NCI-H345 (cell line): ENCODE measurements at regions not wholly inside any gene's neighbourhood (a gene's known extent, or its start where the extent isn't known, plus 50 kb on each side); places are given as distances from the start of the nearest gene placed in this dataset.
"Not testable (repeated sequence)": the region's sequence is repeated elsewhere in the genome, so short reads cannot be mapped to it uniquely, and the experiment has no call there.

Experiments
- DNase-seq: peaks from one replicate; lab custom pipeline; 2025; lab: John Stamatoyannopoulos, UW

DNA sequence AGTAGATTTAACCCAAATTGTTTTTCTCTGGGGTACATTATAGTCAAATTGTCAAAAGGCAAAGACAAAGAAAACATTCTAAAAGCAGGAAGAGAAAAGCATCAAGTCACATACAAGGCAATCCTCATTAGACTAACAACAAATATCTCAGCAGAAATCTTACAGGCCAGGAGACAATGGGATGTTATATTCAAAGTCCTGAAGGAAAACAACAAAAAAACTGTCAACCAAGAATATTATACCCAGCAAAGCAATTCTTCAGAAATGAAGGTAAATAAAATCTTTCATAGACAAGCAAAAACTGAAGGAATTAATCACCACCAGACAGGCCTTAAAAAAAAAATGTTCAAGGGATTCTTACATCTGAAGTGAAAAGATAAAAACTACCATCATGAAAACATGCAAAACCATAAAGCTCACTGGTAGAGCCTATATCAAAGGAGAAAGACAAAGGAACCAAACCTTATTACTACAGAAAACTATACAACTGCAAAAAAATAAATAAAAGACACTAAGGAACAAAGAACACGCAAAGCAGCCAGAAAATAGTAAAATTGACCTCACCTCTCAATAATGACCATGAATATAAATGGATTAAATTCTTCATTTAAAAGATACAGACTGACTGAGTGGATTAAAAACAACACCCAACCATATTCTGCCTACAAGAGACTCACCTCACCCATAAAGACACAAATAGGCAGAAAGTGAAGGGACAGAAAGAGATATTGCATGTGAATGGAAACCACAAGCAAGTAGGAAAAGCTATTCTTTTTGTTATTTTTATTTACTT, 113.8 kb upstream of the ZC3H11B start:
- no peak for DNase-seq

DNA sequence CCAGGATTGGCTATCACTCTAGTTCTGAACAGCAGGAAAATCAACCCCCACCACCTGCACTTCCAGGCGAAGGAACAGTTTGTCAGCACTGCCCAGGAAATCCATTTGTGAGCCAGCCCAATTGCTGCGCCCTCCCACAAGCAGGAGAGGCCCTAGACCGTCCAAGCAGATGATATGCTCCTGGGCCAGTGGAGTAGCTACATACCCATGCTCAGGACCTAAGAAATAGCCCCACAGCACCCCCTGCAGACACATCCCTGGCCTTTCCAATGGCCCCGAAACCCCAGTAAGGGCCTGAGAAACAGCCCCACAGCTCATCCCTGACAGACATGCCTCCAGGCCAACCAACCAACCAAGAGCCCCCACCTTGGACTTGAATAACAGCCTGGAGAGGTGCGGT, 111.5 kb upstream of the ZC3H11B start:
- no peak for DNase-seq

DNA sequence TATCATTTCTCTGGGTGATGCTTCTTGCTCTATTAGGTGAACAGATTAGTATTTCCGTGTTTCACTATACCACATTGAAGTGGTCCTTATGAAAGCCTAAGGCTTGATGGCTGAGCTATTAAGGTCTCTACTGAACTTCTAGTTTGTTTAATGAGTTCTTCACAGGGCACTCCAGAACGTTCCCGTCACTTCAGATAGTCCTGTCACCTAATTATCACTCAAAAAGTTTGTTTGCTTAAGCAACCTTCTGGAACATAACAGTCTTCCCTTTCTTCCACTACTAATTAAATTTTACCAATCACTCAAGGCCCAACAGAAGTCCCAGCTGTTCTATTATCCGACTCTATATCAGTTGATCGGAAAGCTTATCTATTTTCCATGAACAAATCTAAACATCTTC, 104.6 kb upstream of the ZC3H11B start:
- DNase-seq: no peak

DNA sequence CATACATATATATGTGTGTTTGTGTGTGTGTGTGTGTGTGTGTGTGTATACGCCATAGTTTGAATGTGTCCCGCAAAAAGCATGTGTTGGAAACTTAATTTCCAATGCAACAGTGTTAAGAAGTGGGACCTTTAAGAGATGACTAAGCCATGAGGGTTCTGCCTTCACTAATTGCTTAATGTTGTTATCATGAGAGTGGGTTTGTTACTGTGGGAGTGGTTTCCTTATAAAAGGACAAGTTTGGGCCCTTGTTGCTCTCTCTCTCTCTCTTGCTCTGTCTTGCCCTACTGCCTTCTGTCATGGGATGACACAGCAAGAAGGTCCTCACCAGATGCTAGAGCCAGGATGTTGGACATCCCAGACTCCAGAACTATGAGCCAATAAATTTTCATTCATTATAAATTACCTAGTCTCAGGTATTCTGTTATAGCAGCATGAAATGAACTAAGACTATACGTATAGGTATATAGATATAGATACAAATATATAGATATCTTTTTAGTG, 103.8 kb upstream of the ZC3H11B start:
- DNase-seq: no peak

DNA sequence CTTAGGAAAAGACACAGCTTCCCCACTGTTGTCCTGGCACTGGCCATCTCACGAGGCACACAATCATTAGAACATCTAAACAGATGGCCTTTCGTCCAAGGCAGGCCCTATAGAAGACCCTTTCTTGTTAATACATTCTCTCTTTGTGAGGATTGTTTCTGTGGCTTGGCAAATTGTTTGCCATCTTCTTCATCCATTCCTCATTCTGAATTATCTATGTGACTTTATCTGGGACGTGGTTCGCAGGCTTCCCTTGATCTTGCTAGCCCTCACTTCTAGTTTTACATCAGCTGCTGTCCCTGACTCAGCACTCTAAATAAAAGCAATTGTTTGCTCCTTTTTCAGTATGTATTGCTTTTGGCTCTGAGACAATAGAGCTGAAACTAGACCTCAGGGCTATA, 101.1 kb upstream of the ZC3H11B start:
- DNase-seq: no peak

- no peak for DNase-seq
Observed at GRCh38 chr1:219712506-219712905, 99.6 kb upstream of the ZC3H11B start.

DNA sequence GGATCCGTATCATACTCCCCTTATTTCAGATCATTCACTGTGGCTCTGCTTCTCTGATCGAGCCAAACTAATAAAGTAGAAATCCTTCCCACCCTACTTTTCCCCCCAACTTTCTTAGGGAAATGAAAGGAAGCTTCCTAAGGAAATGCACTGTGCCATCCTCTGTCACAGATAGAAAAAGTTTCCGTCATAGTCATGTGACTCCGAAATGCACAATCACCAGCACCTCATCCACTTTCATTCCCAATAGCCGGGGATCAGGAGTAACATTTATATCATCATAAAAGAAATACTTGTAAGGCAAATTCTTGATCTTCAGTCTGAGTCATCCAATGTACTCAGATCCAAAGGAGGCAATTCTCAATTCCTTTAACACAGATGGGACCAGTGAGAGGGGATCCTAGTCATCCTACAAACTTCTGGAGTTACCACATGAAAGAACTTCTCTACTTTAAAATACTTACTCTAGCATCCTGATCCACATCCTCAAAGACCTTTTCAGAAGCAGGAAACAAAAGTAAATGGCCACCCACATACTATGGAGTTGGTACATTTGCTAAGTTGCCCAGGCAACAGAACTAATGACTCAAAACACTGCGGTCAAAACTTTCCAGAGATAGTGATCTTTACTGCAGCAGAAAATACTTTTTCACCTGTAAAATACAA, 97.8 kb upstream of the ZC3H11B start:
- no peak for DNase-seq

GRCh38 chr1:219708919-219709543, 96.1 kb upstream of the ZC3H11B start:
- no peak for DNase-seq

DNA sequence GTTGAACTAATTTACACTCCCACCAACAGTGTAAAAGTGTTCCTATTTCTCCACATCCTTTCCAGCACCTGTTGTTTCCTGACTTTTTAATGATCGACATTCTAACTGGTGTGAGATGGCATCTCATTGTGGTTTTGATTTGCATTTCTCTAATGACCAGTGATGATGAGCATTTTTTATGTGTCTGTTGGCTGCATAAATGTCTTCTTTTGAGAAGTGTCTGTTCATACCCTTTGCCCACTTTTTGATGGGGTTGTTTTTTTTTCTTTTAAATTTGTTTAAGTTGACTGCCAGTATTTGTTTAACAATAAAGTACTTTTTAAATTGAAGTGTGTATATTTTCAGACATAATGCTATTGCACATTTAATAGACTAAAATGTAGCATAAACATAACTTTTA, 95.0 kb upstream of the ZC3H11B start:
- DNase-seq: not testable (repeated sequence)

GRCh38 chr1:219704331-219704730, 91.4 kb upstream of the ZC3H11B start:
- not testable (repeated sequence) for DNase-seq

DNA sequence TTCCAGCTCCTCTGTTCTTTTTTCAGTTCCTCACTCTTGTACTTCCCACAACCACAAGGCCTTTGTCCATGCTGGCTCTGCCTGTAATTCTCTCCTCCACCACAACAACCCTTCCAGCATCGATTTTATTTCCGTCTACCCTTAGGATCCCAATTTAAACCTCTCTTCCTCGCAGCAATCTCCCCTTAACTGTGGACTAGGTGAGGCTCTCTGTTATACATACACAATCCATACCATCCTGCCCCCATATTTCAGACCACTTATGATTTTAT, 90.4 kb upstream of the ZC3H11B start:
- no peak for DNase-seq

GRCh38 chr1:219701476-219701875, 88.6 kb upstream of the ZC3H11B start:
- no peak for DNase-seq

DNA sequence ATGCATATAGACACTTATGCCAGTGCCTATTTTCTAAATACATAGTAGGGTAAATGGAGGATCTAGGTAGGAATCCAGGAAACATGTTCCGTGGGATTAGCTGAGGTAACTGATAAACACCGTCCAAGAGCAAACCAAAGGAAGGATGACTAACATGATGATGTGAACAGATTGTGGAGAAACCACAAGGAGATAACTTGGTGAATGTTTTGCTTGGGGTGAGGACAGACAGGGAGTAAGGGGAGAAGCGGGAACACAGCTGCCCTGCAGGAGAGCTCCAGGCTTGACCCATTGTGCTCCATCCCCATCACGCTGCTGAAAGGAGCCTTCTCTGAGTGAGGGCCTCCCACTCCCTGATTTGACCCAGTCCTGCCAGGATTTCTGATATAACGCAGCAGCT, 87.0 kb upstream of the ZC3H11B start:
- no peak for DNase-seq

DNA sequence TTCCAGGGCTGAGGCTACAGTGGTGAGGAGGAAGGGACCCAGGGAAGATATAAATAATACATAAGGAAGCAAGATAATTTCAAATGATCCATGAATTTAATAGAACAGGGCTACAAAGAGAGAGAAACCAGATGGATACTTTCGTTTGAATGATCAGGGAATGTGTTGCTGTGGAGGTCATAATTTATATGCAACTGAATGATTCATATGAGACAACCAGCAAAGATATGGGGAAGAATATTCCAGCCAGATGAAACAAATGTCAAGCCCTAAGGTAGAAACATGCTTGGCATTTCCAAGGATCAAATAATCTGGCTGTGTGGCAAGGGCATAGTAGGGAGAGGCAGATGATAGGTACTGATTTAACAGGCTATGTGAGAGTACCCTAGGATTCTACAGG, 84.8 kb upstream of the ZC3H11B start:
- DNase-seq: no peak

- DNase-seq: no peak
Observed at GRCh38 chr1:219692981-219693380, 80.1 kb upstream of the ZC3H11B start.

- no peak for DNase-seq
Observed at GRCh38 chr1:219689774-219690173, 76.9 kb upstream of the ZC3H11B start.

DNA sequence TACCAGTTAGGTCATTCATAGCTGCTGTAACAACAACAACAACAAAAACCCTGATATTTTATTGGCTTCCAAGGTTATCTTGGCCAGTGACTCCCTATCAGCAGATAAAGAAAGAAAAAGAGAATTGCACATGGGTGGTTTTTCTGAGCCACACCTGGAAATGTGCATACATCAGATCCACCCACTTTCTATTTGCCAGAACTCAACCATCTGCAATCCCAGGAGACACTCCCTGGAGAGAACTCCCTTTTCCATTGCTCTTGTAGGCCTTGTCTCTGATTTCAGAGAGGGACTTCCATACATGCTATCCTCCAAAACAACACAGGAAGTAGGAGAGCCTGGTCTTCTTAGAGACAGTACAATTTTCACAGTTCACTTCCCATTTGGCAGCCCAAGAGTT, 74.9 kb upstream of the ZC3H11B start:
- DNase-seq: no peak

DNA sequence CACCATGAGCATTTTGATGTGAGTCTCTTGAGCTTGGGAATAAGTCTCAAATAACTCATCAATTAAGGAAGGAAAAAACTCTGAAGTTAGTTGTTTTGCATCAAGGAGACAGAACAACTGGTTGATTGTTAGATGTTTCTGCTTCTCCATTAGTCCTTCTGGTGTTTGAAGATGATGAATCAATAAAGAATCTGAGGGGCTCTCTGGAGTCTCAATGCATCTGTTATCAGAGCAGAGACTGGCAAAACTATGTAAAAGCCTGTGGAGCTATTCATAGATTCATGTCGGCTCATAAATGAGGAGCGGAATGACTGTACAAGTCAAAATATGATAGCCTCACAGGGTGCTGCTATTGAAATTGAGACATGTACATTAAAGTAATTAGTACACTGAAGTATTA, 73.3 kb upstream of the ZC3H11B start:
- no peak for DNase-seq

DNA sequence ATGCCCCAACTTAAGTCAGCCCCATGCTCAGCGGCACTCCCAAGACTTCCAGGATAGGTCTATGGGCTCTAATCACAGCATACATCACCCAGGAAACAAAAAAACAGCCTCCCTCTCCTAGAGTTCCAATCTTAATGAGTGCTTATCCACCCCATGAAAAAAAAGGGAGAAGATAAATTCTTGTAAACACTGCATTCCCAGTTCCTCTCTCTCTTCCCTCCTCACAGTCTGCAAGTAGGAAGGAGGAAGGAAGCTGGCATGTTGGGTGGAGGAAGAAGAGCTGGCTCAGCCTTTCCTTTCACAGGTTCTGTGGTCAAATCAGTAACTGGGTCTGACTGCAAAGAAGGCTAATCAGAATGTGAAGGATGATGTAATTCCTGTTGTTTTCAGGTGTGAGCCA, 69.9 kb upstream of the ZC3H11B start:
- no peak for DNase-seq

DNA sequence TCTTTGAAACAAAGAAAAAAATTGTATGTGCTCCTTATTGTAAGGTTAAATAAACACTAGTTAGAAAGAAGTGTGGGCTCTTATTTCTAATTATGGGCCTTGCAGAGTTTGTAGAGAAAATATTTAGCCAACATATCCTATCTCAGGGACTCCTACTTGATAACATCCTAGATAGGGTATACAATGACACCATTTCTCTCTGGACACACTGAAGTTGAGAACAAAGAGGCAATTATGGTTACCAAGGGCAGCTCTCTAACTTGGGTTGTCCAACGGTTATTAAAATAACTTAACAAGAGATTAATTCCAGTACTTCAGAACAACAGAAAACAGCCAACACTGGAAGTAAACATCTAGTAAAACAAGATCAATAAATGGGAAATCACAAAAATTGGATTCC, 69.0 kb upstream of the ZC3H11B start:
- no peak for DNase-seq

DNA sequence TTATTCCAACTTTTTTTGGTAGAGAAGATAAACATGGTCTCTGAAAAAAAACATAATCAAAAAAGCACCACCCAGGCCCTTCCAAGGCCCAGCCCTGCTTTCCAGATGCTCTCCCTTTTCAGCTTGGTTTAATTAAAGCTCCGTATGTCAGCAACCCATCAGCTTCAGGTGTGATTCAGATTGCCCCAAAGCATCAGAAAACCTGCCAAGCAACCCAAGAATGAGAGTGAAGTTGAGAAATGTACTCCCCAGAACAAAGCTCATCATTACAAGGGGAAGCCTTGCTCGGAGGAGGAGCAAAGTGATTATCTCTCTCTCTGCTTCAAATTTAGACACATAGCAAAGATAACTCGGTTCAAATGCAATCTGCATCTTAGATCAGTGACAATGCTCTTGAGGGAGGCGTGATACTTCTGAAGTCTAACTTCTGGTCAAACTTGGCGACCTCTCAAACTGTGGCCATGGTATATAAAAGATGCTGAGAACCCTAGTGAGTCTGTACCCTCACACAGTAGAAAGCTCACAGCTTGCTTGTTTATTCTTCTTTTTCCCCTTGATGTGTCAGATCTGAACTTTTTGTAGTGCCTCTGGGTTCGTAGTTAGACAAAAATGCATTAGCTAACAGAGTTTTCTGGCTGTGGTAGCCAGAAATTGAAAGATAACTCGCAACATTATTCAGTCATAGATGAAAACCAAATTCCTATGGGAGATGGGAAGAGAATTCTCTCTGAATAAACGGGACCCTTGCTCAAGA, 63.3 kb upstream of the ZC3H11B start:
- DNase-seq: no peak

- DNase-seq: no peak
Observed at GRCh38 chr1:219670426-219671149, 57.7 kb upstream of the ZC3H11B start.
